RWPE1 (cell line): ENCODE measurements at regions not wholly inside any gene's neighbourhood (a gene's known extent, or its start where the extent isn't known, plus 50 kb on each side); places are given as distances from the start of the nearest gene placed in this dataset.

ENCODE experiments used
- CTCF ChIA-PET: fragments of 350-600 bp; sonication (Branson Sonifier 250); formaldehyde crosslinking; extraction: SDS; loops from one replicate; lab custom pipeline; 2021; lab: Yijun Ruan, JAX
- POLR2A ChIA-PET: fragments of 400-600 bp; formaldehyde crosslinking; extraction: SDS; loops from one replicate; lab custom pipeline; 2020; ENCODE audit warnings: antibody characterized with exemption; ENCODE audit not compliant: low non-redundant PET; lab: Yijun Ruan, JAX
- DNase-seq: peaks from one replicate; pipeline ENCODE4 v3.0.0; 2012; ENCODE audit warnings: low spot score
- H3K27ac ChIP-seq: fragments of 450-650 bp; 2 replicates; pipeline ENCODE4 v1.5.1; 2017
- TF ChIP-seq, protein P1 (sequence below): fragments of 450-650 bp; conservative IDR thresholded peaks from 2 replicates; pipeline ENCODE4 v1.5.1; 2017; ENCODE audit warnings: low read depth, mild to moderate bottlenecking

DNA sequence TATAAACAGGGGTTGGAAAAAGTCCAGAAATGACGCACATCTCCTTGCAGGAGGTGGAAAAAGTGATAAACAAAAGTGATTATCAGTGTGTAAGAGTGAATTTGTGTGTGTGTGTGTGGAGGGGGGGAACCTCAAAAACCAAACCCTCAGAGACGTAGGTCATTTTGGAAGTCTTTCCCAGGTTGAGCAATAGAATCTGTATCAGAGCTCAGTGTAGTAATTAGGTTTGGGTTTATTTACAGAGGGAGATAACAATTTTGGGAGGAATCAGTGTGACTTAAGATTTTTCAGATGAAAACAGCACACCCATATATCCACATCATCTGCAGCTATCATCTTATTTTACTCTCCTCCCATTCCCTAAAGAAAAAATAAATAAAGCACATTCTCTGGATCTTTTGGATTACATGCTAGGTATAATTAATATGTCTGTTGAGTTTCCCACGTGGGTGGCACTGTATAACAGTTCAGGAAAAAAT lies 406.4 kb downstream of the FGF9 start:
- CTCF ChIA-PET = interaction anchor here (0.6 kb wide), 1 partner anchor 439 kb away, joined by 3 read pairs; no protein-coding TSS in a partner anchor

DNA sequence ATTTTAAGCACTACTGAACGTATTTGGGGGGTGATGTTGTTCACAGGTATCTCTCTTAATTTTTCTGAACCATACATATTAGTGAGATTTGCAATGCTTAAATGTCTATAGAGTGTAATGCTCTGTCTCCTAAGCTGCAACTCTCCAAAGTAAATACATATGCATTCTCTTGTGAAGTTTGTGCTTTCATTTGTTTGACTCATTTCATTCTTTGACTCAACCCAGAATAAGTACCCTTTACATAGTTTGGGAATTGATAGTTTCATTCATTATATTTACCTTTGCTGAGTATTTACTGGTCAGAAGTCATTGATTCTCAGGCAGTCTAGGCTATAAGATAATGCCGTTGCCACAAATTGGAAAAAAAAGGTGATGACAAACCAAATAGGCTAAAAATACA lies 406.9 kb downstream of the FGF9 start:
- TF ChIP-seq, protein P1, sequence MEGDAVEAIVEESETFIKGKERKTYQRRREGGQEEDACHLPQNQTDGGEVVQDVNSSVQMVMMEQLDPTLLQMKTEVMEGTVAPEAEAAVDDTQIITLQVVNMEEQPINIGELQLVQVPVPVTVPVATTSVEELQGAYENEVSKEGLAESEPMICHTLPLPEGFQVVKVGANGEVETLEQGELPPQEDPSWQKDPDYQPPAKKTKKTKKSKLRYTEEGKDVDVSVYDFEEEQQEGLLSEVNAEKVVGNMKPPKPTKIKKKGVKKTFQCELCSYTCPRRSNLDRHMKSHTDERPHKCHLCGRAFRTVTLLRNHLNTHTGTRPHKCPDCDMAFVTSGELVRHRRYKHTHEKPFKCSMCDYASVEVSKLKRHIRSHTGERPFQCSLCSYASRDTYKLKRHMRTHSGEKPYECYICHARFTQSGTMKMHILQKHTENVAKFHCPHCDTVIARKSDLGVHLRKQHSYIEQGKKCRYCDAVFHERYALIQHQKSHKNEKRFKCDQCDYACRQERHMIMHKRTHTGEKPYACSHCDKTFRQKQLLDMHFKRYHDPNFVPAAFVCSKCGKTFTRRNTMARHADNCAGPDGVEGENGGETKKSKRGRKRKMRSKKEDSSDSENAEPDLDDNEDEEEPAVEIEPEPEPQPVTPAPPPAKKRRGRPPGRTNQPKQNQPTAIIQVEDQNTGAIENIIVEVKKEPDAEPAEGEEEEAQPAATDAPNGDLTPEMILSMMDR = no peak
- H3K27ac ChIP-seq = no peak overlapping the region
- ChIA-PET POLR2A (no interaction called here), CTCF (no interaction called here)
- DNase-seq = no peak

More for the DNA sequence above, 406.4 kb downstream of the FGF9 start:
- TF ChIP-seq, protein P1 = no peak
- POLR2A ChIA-PET = no interaction called here
- DNase-seq = no peak
- H3K27ac ChIP-seq = no peak overlapping the region

DNA sequence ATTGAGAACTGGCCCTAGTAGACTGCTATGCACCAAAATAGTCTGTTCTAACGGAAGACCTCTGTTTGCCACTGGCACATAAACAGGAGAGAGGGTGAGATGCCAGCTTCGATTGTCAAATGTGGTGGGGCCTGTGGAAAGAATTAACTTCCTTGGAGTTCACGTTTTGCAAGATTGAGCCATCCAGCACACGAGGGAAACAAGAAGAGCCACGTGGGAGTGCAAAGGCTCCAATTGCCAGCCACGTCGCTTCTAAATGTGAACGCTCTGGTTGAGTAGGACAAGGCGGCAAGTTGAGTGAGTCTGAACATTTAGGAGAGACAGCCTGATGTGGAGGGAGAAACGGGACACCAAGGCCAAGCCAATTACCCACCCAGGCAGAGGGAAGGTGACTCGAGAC lies 409.1 kb downstream of the FGF9 start:
- ChIA-PET POLR2A (no interaction called here), CTCF (no interaction called here)
- TF ChIP-seq, protein P1 = no peak
- no peak for DNase-seq
- no peak overlapping the region for H3K27ac ChIP-seq

DNA sequence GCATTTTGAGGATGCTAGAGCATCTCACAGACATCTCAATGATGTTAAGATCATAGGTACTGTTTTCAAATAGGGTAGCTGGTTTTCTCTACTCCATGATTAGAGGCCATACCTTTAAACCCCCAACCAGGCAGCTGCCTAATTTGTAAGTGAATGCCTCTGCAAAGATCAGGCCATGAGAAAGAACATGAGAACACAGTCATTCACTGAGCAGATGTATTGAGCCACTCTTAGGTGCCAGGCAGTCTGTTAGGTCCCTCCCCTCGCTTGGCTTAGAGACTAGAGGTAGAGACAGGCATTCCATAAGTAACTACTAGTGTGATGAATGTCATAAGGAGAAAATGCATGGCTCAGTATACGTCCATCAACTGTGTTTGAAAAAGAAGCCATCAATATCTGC lies 410.0 kb downstream of the FGF9 start:
- no peak overlapping the region for H3K27ac ChIP-seq
- DNase-seq = no peak
- ChIA-PET POLR2A (no interaction called here), CTCF (no interaction called here)
- TF ChIP-seq, protein P1 = no peak

DNA sequence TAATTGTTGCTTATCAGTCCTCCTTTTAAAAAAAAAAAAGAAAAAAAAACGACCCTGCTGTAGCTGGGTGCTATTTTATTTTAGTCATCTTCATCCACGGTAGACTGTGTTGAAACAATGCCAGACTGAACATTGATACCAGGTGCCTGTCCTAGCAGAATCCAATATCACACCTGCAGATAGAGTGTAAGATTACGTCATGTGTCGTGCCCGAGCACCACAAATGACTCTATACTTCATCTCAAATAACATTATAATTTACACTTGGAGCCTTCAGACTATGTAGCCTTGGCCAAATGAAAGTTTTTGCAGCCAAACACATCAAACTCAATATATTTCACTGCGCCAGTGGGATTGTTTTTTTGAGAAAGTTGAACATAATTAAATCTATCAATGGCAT lies 410.6 kb downstream of the FGF9 start:
- ChIA-PET CTCF (no interaction called here), POLR2A (no interaction called here)
- DNase-seq = no peak
- H3K27ac ChIP-seq = no peak overlapping the region
- TF ChIP-seq, protein P1 = no peak

DNA sequence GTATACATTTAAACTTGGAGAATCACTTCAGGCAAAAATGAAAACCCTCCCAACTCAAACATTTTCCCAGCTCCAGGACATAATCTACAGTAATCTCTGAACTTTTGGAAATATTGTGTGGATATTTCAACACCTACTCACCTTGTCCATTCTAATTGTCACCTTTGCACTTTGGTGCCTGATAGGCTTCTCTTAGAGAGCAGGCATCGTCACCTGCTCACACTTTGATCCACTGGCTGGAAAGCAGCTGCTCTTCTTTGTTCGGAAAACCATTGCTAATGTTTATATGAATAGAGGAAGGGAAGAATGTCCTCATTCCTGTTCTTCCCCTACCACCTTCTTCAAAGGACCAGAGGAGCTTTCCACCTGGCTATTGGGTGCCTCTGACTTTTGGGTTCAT lies 411.2 kb downstream of the FGF9 start:
- TF ChIP-seq, protein P1 = no peak
- no peak overlapping the region for H3K27ac ChIP-seq
- CTCF ChIA-PET = no interaction called here
- POLR2A ChIA-PET = no interaction called here
- DNase-seq = no peak
